Endothelial cell of umbilical vein (primary cell): ENCODE measurements at regions not wholly inside any gene's neighbourhood (a gene's known extent, or its start where the extent isn't known, plus 50 kb on each side); places are given as distances from the start of the nearest gene placed in this dataset.

Experiments used
- CTCF ChIP-seq, 2 donors: IDR thresholded peaks; 1 replicate in 1 of 2; 2 replicates in 1 of 2; pipeline ENCODE4 v1.5.1; 2011; ENCODE audit warnings: low read length in 2 of 2, mild to moderate bottlenecking in 2 of 2, moderate library complexity in 2 of 2, control low read depth in 1 of 2, inconsistent platforms in 1 of 2, low read depth in 1 of 2; ENCODE audit not compliant: insufficient read depth in 1 of 2; ENCODE audit errors: extremely low read depth in 1 of 2
- EZH2 ChIP-seq: IDR thresholded peaks from 2 replicates; pipeline ENCODE4 v1.6.1; 2012; ENCODE audit warnings: borderline replicate concordance, low read depth, mild to moderate bottlenecking, moderate library complexity, low read length, inconsistent platforms; ENCODE audit not compliant: severe bottlenecking
- FOS ChIP-seq: IDR thresholded peaks from 2 replicates; pipeline ENCODE4 v1.6.1; 2011; ENCODE audit warnings: mild to moderate bottlenecking, low read length, moderate library complexity, borderline replicate concordance; ENCODE audit not compliant: insufficient read depth
- GATA2 ChIP-seq: IDR thresholded peaks from 2 replicates; pipeline ENCODE4 v1.7.0; 2011; ENCODE audit warnings: low read depth, mild to moderate bottlenecking, moderate library complexity, mixed read lengths, low read length; ENCODE audit not compliant: insufficient read length, insufficient read depth
- JUN ChIP-seq: IDR thresholded peaks from 2 replicates; pipeline ENCODE4 v1.6.1; 2011; ENCODE audit warnings: borderline replicate concordance, low read depth; ENCODE audit not compliant: insufficient read length, insufficient read depth
- POLR2A ChIP-seq: IDR thresholded peaks from 2 replicates; pipeline ENCODE4 v1.6.1; 2012; ENCODE audit warnings: low read depth, mild to moderate bottlenecking, control low read depth, low read length
- POLR2AphosphoS5 ChIP-seq: IDR thresholded peaks from 2 replicates; pipeline ENCODE4 v1.6.1; 2012; ENCODE audit warnings: low read depth, mild to moderate bottlenecking, control low read depth, low read length, moderate library complexity; ENCODE audit not compliant: insufficient read depth
- TF ChIP-seq, protein P1 (sequence below): IDR thresholded peaks from 2 replicates; pipeline ENCODE4 v1.6.1; 2011; ENCODE audit not compliant: insufficient read depth, insufficient read length

DNA sequence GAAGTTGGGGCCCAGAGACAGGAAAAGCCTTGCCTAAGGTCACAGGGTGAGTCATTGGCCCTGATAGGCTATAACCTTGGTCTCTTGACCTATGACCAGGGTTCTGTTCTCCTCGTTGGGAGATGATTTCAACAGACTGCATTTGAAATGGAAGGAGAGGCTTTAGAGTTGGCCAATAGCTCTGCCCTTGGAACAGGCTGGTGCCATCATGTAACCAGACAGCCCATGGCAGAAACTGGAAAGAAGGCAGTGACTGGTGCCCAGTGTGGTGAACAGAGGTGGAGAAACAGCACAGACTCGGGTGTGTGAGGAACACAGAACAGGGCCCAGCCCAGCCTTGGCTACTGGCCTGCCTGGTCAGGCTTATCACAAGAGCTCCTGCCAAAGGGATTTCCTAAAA lies 109.8 kb upstream of the SLC25A48 start:
- TF ChIP-seq POLR2AphosphoS5 (no peak), CTCF (IDR thresholded peaks at IDR 0.05; ENCODE audit: extremely low read depth in 1 of 2, insufficient read depth in 1 of 2, low read depth in 1 of 2, low read length in 2 of 2) (no peak), EZH2 (no peak), JUN (no peak), GATA2 (no peak), POLR2A (no peak), FOS (no peak)
- TF ChIP-seq, protein P1, sequence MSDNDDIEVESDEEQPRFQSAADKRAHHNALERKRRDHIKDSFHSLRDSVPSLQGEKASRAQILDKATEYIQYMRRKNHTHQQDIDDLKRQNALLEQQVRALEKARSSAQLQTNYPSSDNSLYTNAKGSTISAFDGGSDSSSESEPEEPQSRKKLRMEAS = no peak
